GM21825 (cell line): ENCODE measurements at regions not wholly inside any gene's neighbourhood (a gene's known extent, or its start where the extent isn't known, plus 50 kb on each side); places are given as distances from the start of the nearest gene placed in this dataset.

Source experiments
- ATAC-seq: cut with Tn5 transposase; IDR thresholded peaks from one replicate; pipeline ENCODE4 v1.9.1; 2021; ENCODE audit warnings: mild to moderate bottlenecking, moderate library complexity; ENCODE audit not compliant: unreplicated experiment

GRCh38 chr2:18842836-18843235 lies 253.5 kb upstream of the NT5C1B start:
- no peak for ATAC-seq

- ATAC-seq, result no peak
Observed at GRCh38 chr2:18841248-18842150, 252.1 kb upstream of the NT5C1B start.

- ATAC-seq, result no peak
Observed at GRCh38 chr2:18837240-18837639, 247.9 kb upstream of the NT5C1B start.

- ATAC-seq, result no peak
Observed at GRCh38 chr2:18836436-18836835, 247.1 kb upstream of the NT5C1B start.

- no peak for ATAC-seq
Observed at GRCh38 chr2:18835787-18836186, 246.4 kb upstream of the NT5C1B start.

GRCh38 chr2:18834341-18834740 lies 245.0 kb upstream of the NT5C1B start:
- no peak for ATAC-seq

GRCh38 chr2:18833941-18834340 lies 244.6 kb upstream of the NT5C1B start:
- no peak for ATAC-seq

- no peak for ATAC-seq
Observed at GRCh38 chr2:18831916-18832510, 242.6 kb upstream of the NT5C1B start.

- no peak for ATAC-seq
Observed at GRCh38 chr2:18830962-18831361, 241.6 kb upstream of the NT5C1B start.

GRCh38 chr2:18829976-18830375 lies 240.6 kb upstream of the NT5C1B start:
- ATAC-seq, result no peak

- no peak for ATAC-seq
Observed at GRCh38 chr2:18829251-18829902, 240.0 kb upstream of the NT5C1B start.

GRCh38 chr2:18828296-18828695 lies 238.9 kb upstream of the NT5C1B start:
- no peak for ATAC-seq

GRCh38 chr2:18825838-18826237 lies 236.5 kb upstream of the NT5C1B start:
- ATAC-seq, result no peak

- ATAC-seq, result no peak
Observed at GRCh38 chr2:18824915-18825314, 235.5 kb upstream of the NT5C1B start.

- ATAC-seq, result no peak
Observed at GRCh38 chr2:18824325-18824790, 235.0 kb upstream of the NT5C1B start.

- ATAC-seq, result no peak
Observed at GRCh38 chr2:18821431-18821830, 232.1 kb upstream of the NT5C1B start.

- ATAC-seq, result no peak
Observed at GRCh38 chr2:18820966-18821365, 231.6 kb upstream of the NT5C1B start.

- no peak for ATAC-seq
Observed at GRCh38 chr2:18819566-18819965, 230.2 kb upstream of the NT5C1B start.

GRCh38 chr2:18814387-18814786 lies 225.0 kb upstream of the NT5C1B start:
- ATAC-seq, result no peak

GRCh38 chr2:18804536-18804935 lies 215.2 kb upstream of the NT5C1B start:
- no peak for ATAC-seq

- ATAC-seq, result no peak
Observed at GRCh38 chr2:18803141-18803939, 214.0 kb upstream of the NT5C1B start.
